PFSK-1 (cell line): ENCODE measurements at regions not wholly inside any gene's neighbourhood (a gene's known extent, or its start where the extent isn't known, plus 50 kb on each side); places are given as distances from the start of the nearest gene placed in this dataset.
A peak's percentile ranks its signal among the peaks of the same experiment; 100 is the strongest.

Experiments
- FOXP2 ChIP-seq: optimal IDR thresholded peaks from 2 replicates; pipeline ENCODE3; 2011; ENCODE audit warnings: borderline replicate concordance, control low read depth, inconsistent platforms; ENCODE audit not compliant: insufficient read depth; ENCODE audit errors: extremely low read length, extremely low read depth
- POLR2AphosphoS5 ChIP-seq: IDR thresholded peaks from 2 replicates; pipeline ENCODE4 v1.6.1; 2012; ENCODE audit warnings: low read depth, mild to moderate bottlenecking, control low read depth, low read length, moderate library complexity
- SIN3A ChIP-seq: IDR thresholded peaks from 2 replicates; pipeline ENCODE4 v1.6.1; 2012; ENCODE audit warnings: mild to moderate bottlenecking, low read length, moderate library complexity, borderline replicate concordance; ENCODE audit not compliant: insufficient read depth
- TAF1 ChIP-seq: IDR thresholded peaks from 2 replicates; pipeline ENCODE4 v1.6.1; 2012; ENCODE audit warnings: low read length, control low read depth, borderline replicate concordance; ENCODE audit not compliant: insufficient read depth
- TF ChIP-seq, protein P1 (sequence below), 2 experiments: IDR thresholded peaks; 2 replicates each; pipeline versions ENCODE4 v1.6.1 to v1.8.0; 2011 to 2012; ENCODE audit warnings: low read depth in 2 of 2, low read length in 2 of 2, control low read depth in 1 of 2, inconsistent platforms in 1 of 2, mild to moderate bottlenecking in 1 of 2, moderate library complexity in 1 of 2; ENCODE audit not compliant: insufficient read depth in 1 of 2

DNA sequence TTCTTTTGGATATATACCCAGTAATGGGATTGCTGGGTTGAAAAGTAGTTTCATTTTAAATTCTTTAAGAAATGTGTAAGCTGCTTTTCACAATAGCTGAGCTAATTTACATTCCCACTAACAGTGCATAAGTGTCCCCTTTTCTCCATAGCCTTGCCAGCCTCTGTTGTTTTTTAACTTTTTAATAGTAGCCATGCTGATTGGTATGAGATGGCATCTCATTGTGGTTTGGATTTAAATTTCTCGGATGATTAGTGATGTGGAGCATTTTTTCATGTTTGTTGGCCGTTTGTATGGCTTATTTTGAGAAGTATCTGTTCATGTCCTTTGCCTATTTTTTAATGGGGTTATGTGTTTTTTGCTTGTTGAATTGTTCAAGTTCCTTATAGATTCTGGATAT, 444.3 kb upstream of the ATP11B start:
- no peak for TF ChIP-seq POLR2AphosphoS5
- no peak for TF ChIP-seq TAF1
- no peak for TF ChIP-seq SIN3A

DNA sequence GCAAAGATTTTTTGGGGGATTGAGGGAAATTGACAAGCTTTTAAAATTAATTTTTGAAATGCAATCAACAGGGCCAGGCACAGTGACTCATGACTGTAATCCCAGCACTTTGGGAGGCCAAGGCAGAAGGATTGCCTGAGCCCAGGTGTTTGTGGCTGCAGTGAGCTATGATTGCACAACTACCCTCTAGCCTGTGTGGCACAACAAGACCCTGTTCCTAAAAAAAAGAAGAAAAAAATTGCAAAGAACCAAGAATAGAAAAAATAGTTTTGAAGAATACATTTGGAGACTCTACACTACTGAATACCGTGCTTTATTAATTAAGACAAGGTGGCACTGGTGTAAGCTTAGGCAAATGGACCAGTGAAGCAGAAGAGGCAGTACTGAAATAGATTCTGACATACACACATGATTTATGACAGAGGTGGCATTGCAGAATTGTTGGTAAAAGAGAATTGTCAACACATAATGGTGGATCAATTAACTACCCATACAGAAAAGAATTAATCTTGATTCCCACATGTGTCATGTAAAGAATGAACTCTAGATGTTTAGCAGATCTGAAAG, 443.3 kb upstream of the ATP11B start:
- no peak for TF ChIP-seq TAF1
- TF ChIP-seq FOXP2 = no peak
- no peak for TF ChIP-seq SIN3A
- TF ChIP-seq POLR2AphosphoS5 = no peak
- TF ChIP-seq, protein P1, sequence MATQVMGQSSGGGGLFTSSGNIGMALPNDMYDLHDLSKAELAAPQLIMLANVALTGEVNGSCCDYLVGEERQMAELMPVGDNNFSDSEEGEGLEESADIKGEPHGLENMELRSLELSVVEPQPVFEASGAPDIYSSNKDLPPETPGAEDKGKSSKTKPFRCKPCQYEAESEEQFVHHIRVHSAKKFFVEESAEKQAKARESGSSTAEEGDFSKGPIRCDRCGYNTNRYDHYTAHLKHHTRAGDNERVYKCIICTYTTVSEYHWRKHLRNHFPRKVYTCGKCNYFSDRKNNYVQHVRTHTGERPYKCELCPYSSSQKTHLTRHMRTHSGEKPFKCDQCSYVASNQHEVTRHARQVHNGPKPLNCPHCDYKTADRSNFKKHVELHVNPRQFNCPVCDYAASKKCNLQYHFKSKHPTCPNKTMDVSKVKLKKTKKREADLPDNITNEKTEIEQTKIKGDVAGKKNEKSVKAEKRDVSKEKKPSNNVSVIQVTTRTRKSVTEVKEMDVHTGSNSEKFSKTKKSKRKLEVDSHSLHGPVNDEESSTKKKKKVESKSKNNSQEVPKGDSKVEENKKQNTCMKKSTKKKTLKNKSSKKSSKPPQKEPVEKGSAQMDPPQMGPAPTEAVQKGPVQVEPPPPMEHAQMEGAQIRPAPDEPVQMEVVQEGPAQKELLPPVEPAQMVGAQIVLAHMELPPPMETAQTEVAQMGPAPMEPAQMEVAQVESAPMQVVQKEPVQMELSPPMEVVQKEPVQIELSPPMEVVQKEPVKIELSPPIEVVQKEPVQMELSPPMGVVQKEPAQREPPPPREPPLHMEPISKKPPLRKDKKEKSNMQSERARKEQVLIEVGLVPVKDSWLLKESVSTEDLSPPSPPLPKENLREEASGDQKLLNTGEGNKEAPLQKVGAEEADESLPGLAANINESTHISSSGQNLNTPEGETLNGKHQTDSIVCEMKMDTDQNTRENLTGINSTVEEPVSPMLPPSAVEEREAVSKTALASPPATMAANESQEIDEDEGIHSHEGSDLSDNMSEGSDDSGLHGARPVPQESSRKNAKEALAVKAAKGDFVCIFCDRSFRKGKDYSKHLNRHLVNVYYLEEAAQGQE (IDR thresholded peaks at IDR 0.05; ENCODE audit: insufficient read depth in 1 of 2, low read depth in 2 of 2, low read length in 2 of 2) = no peak

DNA sequence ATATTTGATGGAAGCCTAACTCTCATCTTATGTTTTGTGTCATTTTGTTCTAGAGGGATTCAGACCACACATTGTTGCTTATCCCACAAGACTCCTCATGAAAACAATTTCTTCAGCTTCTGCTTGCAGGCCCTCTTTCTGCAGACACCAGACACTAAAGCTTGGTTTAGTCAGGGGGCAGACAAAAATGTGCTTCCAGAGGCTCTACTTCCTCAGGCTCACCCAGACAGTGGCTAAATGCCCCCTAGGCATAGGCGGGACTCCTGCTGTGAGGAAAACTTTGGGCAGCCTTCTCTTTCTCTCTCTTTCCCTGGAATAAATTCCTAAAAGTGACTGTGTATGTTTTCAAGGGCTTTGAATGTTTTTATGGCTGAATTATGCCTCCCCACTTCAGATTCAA, 435.4 kb upstream of the ATP11B start:
- TF ChIP-seq, protein P1 (IDR thresholded peaks at IDR 0.05; ENCODE audit: insufficient read depth in 1 of 2, low read depth in 2 of 2, low read length in 2 of 2) = no peak
- TF ChIP-seq POLR2AphosphoS5 (no peak), TAF1 (no peak), SIN3A (no peak), FOXP2 (no peak)

DNA sequence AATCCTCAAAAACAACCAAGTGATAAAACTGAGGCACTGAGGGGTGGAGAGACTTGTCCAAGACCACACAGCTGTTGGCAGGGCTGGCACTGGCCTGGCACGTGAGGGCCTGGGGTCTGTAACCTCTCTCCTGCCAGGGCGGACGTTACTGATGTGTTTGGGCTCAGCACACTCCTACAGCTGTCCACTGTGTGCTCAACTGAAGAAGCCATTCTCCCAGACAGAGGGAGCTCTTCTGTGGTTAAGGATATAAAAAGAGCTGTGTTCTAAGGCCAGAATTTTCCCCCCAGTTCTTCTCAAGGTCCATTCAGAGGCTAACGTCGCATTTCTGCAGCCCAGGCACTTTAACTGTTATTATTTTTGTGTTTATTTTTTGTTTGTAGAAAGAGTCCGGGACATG, 429.0 kb upstream of the ATP11B start:
- TF ChIP-seq, protein P1 (IDR thresholded peaks at IDR 0.05; ENCODE audit: insufficient read depth in 1 of 2, low read depth in 2 of 2, low read length in 2 of 2) = no peak

DNA sequence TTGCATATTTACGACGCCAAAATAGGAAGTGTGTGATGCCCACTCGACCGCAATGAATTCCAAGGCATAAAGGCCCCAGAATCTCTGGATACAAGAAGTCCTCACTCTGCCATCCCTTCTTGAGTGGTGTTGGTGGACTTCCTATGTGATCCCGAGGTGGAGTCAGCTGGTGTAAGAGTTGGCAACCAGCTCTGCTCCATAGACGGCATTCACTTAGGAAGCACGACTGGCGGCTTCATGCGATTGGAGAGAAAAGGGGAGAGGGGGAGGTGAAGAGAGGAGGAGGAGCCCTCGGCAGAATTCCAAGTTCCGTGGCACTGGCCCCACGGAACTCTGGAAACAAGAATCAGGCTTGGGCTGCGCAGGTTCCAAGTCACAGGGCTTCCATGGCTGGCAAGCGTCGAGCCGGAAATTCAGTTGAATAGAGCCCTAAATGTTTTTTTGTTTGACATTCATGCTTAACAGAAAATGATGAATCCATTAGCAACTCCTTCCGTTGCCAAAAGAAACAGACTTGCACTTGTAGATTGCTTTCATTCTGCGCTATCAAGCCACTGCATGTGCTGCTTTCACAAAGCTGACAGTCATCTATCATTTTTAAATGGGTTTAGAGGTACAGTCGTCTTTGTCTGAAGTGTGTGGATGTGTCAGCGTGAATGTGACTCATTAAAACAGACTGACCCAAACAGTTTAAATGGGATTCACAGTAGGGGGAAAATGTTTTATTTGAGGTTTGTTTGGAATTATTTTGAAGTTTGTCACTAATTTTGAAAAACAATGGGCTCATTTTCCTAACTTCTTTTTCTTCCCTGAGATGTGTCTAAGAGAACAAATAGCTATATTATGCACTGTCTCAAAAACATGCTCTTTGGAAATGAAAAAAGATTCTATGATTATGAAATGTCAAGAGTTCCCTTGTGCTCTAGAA, 428.3 kb upstream of the ATP11B start:
- TF ChIP-seq TAF1 (no peak), FOXP2 (peak; percentile 6), SIN3A (peak; percentile 68; the same call in 1 of the 2 replicates)
- TF ChIP-seq, protein P1 (IDR thresholded peaks at IDR 0.05; ENCODE audit: insufficient read depth in 1 of 2, low read depth in 2 of 2, low read length in 2 of 2) = no peak; a peak in 1 of 4 replicates
